ENCODE measurements at regions not wholly inside any gene's neighbourhood (a gene's known extent, or its start where the extent isn't known, plus 50 kb on each side); places are given as distances from the start of the nearest gene placed in this dataset.

DNA sequence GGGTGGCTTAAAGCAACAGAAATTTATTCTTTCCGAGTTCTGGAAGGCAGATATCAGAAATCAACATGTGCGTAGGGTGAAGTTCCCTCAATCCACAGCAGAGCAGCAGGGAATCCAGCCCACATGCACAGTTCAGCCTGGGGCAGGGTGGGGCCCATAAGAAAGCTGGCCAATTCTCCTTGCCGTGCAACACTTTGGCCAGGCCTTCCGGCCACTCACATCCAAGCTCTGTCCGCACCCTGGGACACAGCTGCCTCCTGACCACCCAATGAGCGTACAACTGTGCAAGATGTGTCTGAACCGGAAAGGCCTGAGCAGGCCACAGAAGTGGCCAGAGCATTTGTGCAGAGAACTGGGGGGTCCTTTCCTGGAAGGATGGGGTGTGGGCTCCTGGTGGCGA lies 274.9 kb downstream of the GADD45G start (continued):
- TF ChIP-seq, protein P1, sequence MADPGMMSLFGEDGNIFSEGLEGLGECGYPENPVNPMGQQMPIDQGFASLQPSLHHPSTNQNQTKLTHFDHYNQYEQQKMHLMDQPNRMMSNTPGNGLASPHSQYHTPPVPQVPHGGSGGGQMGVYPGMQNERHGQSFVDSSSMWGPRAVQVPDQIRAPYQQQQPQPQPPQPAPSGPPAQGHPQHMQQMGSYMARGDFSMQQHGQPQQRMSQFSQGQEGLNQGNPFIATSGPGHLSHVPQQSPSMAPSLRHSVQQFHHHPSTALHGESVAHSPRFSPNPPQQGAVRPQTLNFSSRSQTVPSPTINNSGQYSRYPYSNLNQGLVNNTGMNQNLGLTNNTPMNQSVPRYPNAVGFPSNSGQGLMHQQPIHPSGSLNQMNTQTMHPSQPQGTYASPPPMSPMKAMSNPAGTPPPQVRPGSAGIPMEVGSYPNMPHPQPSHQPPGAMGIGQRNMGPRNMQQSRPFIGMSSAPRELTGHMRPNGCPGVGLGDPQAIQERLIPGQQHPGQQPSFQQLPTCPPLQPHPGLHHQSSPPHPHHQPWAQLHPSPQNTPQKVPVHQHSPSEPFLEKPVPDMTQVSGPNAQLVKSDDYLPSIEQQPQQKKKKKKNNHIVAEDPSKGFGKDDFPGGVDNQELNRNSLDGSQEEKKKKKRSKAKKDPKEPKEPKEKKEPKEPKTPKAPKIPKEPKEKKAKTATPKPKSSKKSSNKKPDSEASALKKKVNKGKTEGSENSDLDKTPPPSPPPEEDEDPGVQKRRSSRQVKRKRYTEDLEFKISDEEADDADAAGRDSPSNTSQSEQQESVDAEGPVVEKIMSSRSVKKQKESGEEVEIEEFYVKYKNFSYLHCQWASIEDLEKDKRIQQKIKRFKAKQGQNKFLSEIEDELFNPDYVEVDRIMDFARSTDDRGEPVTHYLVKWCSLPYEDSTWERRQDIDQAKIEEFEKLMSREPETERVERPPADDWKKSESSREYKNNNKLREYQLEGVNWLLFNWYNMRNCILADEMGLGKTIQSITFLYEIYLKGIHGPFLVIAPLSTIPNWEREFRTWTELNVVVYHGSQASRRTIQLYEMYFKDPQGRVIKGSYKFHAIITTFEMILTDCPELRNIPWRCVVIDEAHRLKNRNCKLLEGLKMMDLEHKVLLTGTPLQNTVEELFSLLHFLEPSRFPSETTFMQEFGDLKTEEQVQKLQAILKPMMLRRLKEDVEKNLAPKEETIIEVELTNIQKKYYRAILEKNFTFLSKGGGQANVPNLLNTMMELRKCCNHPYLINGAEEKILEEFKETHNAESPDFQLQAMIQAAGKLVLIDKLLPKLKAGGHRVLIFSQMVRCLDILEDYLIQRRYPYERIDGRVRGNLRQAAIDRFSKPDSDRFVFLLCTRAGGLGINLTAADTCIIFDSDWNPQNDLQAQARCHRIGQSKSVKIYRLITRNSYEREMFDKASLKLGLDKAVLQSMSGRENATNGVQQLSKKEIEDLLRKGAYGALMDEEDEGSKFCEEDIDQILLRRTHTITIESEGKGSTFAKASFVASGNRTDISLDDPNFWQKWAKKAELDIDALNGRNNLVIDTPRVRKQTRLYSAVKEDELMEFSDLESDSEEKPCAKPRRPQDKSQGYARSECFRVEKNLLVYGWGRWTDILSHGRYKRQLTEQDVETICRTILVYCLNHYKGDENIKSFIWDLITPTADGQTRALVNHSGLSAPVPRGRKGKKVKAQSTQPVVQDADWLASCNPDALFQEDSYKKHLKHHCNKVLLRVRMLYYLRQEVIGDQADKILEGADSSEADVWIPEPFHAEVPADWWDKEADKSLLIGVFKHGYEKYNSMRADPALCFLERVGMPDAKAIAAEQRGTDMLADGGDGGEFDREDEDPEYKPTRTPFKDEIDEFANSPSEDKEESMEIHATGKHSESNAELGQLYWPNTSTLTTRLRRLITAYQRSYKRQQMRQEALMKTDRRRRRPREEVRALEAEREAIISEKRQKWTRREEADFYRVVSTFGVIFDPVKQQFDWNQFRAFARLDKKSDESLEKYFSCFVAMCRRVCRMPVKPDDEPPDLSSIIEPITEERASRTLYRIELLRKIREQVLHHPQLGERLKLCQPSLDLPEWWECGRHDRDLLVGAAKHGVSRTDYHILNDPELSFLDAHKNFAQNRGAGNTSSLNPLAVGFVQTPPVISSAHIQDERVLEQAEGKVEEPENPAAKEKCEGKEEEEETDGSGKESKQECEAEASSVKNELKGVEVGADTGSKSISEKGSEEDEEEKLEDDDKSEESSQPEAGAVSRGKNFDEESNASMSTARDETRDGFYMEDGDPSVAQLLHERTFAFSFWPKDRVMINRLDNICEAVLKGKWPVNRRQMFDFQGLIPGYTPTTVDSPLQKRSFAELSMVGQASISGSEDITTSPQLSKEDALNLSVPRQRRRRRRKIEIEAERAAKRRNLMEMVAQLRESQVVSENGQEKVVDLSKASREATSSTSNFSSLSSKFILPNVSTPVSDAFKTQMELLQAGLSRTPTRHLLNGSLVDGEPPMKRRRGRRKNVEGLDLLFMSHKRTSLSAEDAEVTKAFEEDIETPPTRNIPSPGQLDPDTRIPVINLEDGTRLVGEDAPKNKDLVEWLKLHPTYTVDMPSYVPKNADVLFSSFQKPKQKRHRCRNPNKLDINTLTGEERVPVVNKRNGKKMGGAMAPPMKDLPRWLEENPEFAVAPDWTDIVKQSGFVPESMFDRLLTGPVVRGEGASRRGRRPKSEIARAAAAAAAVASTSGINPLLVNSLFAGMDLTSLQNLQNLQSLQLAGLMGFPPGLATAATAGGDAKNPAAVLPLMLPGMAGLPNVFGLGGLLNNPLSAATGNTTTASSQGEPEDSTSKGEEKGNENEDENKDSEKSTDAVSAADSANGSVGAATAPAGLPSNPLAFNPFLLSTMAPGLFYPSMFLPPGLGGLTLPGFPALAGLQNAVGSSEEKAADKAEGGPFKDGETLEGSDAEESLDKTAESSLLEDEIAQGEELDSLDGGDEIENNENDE (IDR thresholded peaks at IDR 0.05; ENCODE audit: insufficient replicate concordance, low read length), result no peak
- TF ChIP-seq BACH1 (IDR thresholded peaks at IDR 0.05; ENCODE audit: low read length) (no peak), POU5F1 (IDR thresholded peaks at IDR 0.05; ENCODE audit: low read depth, low read length) (no peak), BCL11A (IDR thresholded peaks at IDR 0.05; ENCODE audit: low read depth in 2 of 2, low read length in 2 of 2) (no peak), SAP30 (IDR thresholded peaks at IDR 0.05; ENCODE audit: insufficient read depth, insufficient replicate concordance, low read length) (no peak), EGR1 (IDR thresholded peaks at IDR 0.05; ENCODE audit: borderline replicate concordance, low read depth, low read length) (no peak), KDM4A (IDR thresholded peaks at IDR 0.05; ENCODE audit: low read depth, low read length, severe bottlenecking) (no peak)

All from H1 (cell line).